Raji (cell line): ENCODE measurements at regions not wholly inside any gene's neighbourhood (a gene's known extent, or its start where the extent isn't known, plus 50 kb on each side); places are given as distances from the start of the nearest gene placed in this dataset.

Experiments used
- POLR2A ChIP-seq: IDR thresholded peaks from 2 replicates; pipeline ENCODE4 v1.6.1; 2011; ENCODE audit warnings: low read depth, low read length, control low read depth; ENCODE audit not compliant: insufficient read depth

DNA sequence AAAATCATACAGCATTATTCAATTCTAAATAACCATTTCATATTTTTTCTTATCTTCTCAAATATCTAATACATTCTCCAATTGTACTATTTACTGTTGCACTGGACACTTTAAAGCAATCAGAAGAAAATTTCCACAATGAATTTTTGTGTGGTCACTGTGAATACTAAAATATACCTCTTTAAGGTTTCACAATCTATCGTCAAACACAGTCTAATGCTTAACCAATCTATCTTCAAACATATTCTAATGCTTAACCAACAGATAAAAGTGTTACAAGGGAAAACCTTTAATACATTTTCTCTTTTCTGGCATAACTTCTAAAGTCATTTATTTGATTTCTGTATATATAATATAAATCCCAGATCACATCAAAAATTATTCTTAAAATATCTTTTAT, 2035.5 kb upstream of the CDH6 start:
- TF ChIP-seq POLR2A, result no peak

DNA sequence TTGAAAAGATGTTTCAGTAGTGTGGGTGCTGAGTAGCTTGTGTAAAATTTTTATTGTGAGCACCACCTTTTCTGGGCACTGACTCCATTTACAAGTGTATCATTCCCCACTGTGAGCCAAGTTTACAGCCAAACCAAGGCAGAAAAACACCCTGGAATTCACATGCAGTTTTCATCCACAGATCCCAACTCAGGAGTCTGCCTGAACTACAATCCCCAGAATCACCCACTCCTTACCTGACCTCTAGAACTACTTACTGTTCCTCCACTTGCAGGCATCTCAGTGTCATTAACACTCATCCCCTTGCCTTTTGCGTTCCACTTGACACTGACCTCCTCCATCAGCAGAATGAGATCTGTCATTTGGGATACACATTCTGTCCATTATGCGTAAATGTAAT, 2042.6 kb upstream of the CDH6 start:
- TF ChIP-seq POLR2A, result no peak

DNA sequence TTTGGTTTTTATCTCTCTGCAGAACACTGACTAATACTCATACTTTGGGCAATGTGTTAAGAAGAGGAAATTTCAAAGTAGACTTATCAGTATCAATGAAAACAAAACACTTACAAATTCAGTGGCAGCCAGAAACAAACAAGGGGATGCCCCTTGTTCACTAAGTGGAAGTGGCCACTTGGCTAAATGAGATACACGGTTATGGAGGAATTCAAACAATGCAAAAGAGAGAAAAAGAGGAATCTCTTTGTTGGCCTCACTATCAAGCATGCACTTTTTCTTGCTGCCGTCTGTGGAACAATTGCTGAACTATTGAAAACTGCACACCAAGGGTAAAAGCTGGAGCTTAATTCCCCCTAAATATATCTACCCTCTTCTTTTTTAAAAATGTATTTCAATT, 2044.9 kb upstream of the CDH6 start:
- no peak for TF ChIP-seq POLR2A

DNA sequence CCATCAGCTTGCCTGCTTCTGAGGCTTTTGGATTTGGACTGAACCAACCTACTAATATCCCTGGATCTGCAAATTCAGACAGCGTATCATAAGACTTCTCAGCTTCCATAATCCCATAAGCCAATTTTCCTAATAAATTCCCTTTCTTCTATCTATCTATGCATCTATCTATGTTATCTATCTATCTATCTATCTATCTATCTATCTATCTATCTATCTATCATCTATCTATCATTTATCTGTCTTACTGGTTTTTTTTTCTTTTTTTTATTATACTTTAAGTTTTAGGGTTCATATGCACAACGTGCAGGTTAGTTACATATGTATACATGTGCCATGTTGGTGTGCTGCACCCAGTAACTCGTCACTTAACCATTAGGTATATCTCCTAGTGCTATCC, 2045.4 kb upstream of the CDH6 start:
- no peak for TF ChIP-seq POLR2A

DNA sequence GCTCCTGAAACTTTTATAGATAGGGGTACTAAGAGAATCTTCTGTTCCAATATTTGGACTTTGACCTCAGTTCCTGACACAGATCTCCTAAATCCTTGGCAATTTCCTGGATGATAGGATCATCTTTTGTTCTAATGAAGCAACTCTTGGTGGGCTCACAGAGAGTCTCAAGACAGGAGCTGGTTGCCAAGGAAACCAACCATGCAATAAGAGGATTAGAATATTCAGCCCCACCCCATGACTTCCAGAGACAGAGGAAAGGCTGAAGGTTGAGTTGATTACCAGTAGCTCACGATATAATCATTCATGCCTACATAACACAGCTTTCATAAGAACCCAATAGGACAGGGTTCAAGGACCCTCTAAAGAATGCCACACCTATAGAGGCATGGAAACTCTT, 2050.2 kb upstream of the CDH6 start:
- TF ChIP-seq POLR2A, result no peak

DNA sequence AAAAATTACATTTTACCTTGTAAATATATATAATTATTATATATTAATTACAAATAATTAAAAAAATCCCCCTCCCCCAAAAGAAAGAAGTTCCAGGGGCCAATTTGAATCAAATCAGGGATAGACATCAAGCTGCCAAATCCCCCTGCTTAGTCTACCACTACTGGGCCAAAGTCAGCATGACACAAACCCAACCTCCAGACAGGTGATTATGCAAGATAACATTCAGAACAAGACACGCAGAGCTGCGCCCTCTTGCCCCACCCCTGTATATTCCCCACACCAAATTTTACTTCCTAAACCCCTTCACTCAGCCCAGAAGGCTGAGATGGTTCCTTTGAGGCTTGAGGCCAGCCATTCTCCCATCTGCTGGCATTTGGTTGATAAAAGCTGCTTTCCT, 2059.1 kb upstream of the CDH6 start:
- no peak for TF ChIP-seq POLR2A

DNA sequence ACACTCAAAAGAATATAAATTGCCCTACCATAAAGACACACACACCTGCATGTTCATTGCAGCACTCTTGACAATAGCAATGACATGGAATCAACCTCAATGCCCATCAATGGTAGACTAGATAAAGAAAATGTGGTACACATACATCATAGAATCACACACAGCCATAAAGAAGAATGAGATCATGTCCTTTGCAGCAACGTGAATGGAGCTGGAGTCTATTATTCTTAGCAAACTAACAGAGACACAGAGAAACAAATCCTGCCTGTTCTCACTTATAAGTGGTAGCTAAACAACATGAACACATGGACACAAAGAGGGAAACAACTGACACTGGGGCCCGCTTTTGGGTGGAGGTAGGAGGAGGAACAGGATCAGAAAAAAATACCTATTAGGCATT, 2062.2 kb upstream of the CDH6 start:
- TF ChIP-seq POLR2A, result no peak

DNA sequence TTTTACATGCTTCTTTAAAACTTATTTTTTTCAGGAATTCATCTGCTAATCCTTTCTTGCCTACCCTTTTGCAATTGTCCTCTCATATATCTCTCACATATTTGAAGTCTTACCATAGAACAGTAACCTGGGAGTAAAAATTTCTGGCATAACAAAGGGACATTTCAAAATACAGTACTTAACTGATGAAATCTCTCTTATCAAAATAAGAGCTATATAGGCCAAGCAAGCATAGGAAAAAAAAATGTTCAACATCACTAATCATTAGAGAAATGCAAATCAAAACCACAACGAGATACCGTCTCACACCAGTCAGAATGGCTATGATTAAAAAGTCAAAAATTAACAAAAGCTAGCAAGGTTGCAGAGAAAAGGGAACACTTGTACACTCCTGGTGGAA, 2062.7 kb upstream of the CDH6 start:
- TF ChIP-seq POLR2A, result no peak

DNA sequence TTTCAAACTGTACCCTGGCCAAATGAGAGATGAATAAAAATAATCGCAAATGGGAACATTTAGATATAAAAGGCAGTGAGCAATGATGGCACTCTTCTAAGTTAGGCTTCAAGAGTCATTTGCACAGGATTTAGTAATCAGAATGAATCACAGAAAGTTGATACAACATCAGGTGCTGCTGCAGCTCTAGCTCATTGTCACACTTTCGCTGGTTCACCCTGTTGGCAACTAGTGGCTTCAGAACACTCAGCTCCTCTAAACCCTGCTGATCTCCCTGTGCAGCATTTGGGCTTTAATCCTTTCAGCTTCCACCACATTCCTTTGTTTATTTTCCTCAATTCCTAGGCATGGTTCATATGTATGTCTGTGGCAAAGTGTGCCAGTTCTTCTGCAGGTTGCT, 2071.2 kb upstream of the CDH6 start:
- TF ChIP-seq POLR2A, result no peak

DNA sequence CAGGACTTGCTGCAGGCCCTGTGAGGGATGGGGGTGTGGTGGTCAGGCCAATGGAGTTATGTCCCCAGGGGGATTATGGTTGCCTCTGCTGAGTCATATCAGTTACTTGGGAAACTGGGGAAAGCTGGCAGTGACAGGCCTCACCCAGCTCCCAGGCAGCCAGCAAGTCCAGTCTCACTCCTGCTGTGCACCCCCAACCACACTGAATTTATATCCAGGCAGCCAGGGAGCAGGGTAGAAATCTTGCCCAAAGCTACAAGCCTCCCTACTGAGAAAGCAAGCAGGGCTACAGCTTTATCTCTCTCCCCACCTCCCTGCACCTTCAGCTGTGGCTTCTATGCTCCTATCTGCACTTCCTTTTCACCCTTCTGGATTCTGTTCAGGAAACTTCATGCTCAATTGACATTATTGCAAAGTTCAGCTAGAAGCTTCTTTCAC, 2076.0 kb upstream of the CDH9 start:
- no peak for TF ChIP-seq POLR2A

DNA sequence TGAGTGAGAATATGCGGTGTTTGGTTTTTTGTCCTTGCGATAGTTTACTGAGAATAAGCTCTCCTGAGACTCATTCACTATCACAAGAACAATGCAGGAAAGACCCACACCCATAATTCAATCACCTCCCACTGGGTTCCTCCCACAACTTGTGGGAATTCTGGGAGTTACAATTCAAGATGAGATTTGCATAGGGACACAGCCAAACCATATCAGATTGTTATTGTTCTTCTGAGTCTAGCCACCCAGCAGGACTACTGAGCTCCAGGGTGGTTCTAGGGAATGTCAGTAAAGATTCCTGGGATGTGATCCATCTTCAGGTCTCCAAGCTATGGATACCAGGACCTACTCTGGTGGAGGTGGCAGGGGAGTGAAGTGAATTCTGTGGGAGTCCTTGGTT, 2075.1 kb upstream of the CDH9 start:
- TF ChIP-seq POLR2A, result no peak

DNA sequence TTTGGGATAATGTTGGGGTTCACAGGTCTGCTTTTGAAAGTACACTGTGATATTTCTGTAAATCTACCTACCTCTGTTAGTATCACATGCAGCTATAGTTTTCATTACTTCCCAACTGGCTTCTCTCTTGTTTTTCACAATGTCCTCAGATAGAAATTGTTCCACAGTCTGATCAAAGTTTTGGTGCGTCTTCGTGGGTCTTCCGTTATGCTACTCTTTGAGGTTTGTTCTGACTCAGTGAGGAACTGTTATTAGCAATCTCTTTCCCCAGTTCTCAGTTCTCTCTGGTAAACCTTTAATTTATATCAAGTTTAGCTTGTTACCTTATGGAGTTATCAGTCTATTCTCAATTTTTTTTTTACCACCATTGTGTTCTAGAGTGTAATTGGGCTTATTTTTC, 2061.2 kb upstream of the CDH9 start:
- TF ChIP-seq POLR2A, result no peak

DNA sequence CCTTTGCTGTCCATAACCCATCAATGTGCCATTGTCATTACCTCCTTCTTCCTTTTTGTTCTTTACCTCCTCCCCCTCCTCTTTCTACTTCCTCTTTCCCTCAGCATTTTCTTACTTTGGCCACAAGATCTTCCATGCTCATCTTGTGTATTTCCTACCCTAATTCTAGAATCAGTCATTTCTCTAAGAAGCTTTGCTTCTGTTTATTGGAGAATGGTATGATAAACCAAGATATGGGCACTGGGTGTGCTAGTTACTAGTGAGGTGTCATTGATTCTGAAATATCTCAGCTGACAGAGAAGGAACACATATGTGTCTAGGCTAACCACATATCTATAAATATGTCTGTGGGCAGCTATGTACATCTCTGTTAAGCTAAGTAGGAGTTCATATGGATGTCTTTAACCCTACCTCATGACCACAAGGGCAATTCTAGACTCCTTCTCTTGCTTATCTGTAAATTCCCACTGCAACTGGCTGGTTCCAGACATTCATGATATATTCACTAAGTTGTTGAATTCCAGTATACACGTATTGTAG, 2051.3 kb upstream of the CDH9 start:
- TF ChIP-seq POLR2A, result no peak

DNA sequence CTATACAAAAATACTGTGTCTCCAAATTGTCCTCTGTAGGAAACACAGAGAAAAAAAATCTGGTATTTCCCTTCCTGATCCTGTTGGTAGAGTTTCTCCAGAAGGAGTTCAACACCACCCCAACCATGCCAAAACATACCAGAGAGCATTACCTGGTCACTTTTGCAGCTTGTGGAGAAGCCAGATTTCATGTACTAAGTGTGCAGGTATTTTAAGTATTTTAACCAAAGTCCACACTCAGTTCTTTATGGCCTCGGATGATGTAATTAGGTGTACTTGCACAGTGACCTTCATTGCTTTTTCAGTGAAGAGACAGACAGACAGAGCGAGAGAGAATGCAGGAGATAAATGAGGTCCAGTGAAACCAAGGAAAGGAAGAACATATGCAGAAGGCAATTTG, 2046.8 kb upstream of the CDH9 start:
- TF ChIP-seq POLR2A, result no peak

DNA sequence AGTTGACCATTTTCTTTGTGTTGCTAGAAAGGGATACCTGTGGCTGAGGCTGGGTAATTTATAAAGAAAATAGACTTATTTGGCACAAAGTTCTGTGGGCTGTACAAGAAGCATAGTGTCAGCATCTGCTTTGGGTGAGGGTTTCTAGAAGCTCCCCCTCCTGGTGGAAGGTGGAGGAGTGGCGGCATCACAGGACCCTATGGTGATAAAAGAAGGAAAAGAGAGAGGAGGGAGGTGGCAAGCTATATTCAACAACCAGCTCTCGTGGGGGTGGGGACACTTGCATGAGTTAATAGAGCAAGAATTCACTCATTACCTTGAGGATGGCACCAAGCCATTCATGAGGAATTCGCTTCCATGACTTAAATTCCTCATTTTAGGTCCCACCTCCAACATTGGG, 2041.4 kb upstream of the CDH9 start:
- TF ChIP-seq POLR2A, result no peak

DNA sequence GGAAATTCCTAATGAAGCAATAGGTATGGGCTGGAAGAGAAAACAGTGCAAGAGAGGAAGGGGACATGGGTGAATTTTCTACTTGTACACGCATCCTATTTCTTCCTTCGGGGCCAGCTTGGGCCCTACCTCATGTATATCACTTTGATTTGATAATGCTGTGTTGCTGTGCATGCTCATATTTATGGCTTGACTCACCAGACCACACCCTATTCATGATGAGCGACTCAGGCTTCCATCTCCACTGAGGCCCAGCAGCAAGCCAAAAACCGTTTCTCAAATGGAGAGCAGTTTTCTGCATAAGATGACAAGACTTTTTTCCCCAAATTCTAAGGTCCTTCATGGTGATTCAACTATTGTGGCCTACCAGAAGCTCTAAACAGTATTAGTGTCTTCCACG, 2039.1 kb upstream of the CDH9 start:
- TF ChIP-seq POLR2A, result no peak

DNA sequence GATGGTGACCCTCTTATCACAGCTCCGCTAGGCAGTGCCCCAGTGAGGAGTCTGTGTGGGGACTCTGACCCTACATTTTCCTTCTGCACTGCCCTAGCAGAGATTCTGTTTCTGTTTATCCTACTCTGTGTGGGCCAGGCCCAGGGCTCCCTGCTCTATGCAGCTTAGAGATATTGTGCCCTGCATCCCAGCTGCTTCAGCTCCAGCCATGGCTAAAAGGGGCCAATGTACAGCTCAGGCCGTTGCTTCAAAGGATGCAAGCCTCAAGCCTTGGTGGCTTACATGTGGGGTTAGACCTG, 2030.7 kb upstream of the CDH9 start:
- TF ChIP-seq POLR2A, result no peak

DNA sequence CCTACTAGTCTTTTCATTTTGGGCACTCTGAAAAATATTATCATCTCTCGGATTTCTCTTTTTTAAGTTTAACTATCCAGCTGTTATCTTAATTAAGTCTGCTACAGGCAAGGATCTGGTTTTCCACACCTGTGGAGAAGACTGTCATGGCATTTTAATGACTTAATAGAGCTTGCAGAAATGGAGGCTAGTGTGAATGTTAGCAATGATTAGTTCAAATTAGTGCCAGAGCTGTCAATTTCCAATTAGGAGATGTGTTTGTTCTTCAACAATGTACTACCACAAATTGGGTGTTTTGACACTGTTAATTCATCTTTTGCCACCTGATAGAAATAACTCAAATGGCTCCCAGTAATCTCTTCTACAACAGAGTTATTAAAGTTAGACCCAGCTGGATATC, 2023.0 kb upstream of the CDH9 start:
- no peak for TF ChIP-seq POLR2A
